ENCODE measurements at regions not wholly inside any gene's neighbourhood (a gene's known extent, or its start where the extent isn't known, plus 50 kb on each side); places are given as distances from the start of the nearest gene placed in this dataset.
"Not testable (repeated sequence)": the region's sequence is repeated elsewhere in the genome, so short reads cannot be mapped to it uniquely, and the experiment has no call there.

- no peak for DNase-seq (ENCODE audit: low read depth in 4 of 4, low spot score in 3 of 4)
Measured at GRCh38 chr12:42750356-42750755, 160.8 kb upstream of the PRICKLE1 start.

- DNase-seq (ENCODE audit: low read depth in 4 of 4, low spot score in 3 of 4), result no peak
Measured at GRCh38 chr12:42749239-42749638, 159.7 kb upstream of the PRICKLE1 start.

DNA sequence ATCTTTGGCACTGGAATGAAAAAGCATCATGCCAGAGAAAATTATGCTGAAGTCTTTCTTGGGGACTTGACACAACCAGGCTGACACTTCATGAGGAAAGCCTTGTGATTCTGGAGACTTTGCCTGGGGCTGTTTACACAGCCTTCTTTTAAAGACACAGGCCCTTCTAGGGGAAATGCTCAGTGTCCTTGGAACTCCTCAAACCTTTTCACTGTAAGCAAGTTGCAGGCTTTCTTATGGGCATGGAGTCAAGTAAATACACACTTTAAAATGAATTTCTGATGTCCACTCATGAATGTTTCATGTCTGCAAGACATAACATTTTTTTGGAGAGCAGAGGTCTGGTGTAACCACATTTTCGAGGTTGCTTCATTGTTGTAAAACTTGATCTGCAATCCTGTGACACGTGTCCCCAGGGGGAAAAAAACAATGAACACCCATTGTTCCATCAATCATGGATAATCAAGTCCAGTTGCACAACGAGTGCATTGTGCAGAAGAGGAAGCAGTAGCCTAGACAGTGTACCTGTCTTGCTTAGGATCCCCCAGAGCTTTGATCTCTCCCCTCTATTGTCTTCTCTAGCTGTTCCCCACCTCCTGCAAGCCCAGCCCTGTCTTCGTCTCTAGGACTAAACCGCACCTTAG is 155.1 kb upstream of the PRICKLE1 start:
- no peak for DNase-seq (ENCODE audit: low read depth in 4 of 4, low spot score in 3 of 4)

GRCh38 chr12:42742716-42743115 is 153.2 kb upstream of the PRICKLE1 start:
- no peak for DNase-seq (ENCODE audit: low read depth in 4 of 4, low spot score in 3 of 4)

DNA sequence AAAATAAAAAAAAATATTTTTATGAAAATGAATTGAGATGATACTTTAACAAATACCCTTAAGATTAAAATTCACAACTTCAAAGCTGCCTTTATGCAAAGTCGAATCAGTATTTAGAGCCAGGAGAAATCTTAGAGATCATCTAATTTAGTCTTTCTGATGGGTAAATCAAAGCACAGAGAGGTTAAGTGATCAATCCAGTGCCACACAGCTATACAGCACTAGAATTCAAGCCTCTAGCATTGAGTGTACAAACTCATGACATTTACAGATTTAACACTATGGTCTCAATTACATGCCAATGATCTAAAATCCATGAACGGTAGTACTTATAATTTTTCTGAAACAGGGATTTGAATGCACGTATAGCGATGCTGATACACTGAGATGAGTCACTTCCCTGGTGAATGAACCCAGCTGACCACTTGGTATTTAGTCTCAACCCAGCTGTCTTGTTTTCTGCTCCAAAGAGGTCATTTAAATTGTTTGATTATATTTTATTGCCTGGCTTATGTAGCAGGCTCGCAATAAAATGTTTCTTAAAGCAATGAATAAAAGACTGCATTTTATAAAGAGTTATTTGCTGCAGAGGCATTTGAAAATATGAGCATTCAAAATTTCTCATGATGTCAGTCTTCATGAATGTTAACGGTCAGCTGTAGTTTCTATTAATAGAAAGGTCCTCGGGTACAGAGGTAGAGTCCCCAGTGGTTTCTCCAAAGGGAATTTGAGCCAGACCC is 152.4 kb upstream of the PRICKLE1 start:
- DNase-seq (ENCODE audit: low read depth in 4 of 4, low spot score in 3 of 4), result no peak

DNA sequence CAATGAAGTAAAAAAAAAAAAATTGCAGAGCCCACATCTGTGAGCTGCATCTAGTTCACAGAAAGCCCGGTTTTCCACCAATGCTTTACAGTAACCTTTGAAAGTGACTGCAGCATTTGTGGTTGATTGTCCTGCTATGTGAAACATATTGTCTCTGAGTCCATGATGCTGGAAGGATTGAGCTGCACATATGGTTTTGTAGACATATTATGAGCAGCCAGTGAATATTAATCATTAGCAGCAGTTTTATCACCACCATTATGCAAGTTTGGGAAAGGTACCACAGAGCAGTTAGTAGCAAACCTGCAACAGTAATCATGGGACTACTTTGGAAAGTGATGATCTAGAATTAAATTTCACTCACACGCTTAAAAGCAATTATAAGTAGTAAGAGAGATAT is 151.5 kb upstream of the PRICKLE1 start:
- DNase-seq (ENCODE audit: low read depth in 4 of 4, low spot score in 3 of 4), result no peak

DNA sequence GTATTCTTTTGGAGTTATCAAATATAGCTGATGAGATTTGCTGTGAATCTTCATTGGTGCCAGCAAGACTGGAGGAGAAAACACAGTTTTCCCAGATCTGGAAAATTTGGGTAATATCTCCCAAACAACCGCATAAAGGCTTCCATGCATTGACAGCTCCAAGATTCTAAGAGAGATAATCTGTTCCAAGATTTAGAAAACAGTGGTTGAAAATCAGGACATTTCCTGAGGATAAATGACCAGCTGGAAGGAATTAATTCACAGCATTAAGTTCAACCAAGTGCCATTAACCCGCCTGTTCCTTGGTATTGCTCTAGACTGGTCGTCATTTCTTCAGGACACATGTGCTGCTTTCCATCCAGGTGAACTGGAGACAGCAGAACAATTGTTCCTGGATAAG is 147.9 kb upstream of the PRICKLE1 start:
- no peak for DNase-seq (ENCODE audit: low read depth in 4 of 4, low spot score in 3 of 4)

DNA sequence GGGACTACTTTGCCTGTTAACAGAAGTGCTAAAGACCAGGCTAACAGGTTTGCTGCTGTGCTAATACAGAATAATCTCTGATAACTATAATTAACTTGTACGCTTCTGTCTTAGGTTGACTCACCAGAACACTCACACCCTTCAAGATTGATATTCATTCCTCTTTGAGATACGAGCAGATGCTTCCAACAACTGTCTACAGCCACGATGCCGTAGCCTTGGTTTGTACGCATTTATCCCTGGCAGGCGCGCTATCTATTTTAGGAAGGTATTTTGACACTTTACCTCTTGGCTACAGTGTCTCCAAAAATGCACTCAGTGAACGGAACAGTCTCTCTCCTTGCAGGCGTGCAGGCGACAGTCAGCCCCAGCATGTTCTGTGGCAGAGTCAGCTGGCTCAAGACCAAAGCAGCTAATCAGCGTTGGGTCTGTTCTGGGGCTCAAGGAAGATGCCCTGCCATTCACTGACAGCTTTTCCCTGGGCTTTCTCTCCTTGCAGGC is 146.4 kb upstream of the PRICKLE1 start:
- DNase-seq (ENCODE audit: low read depth in 4 of 4, low spot score in 3 of 4), result no peak

GRCh38 chr12:42733911-42734310 is 144.4 kb upstream of the PRICKLE1 start:
- DNase-seq (ENCODE audit: low read depth in 4 of 4, low spot score in 3 of 4), result no peak

DNA sequence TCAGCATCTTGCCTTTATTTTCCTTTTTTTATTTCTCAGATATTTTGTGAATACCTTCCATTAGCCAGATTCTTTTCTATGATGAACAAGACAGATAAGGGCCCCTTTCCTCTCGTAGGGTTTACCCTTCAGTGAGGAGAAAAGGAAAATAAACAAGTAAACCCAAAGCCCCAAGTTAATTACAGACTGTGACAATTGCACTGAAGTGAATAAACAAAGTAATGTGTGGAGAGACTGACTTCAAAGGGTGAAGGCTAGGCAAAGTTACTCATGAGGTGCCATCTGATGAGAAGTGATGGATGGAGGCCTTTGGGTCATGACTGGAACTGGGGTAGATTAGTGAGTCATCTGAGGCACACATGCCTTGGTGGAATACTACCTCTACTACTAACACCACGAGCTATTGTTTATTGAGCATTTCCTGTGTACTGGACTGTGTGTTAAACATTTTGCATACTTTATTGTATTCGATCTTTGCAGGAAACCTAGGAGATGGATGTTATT is 143.4 kb upstream of the PRICKLE1 start:
- no peak for DNase-seq (ENCODE audit: low read depth in 4 of 4, low spot score in 3 of 4)

GRCh38 chr12:42730291-42730690 is 140.7 kb upstream of the PRICKLE1 start:
- DNase-seq (ENCODE audit: low read depth in 4 of 4, low spot score in 3 of 4), result no peak

DNA sequence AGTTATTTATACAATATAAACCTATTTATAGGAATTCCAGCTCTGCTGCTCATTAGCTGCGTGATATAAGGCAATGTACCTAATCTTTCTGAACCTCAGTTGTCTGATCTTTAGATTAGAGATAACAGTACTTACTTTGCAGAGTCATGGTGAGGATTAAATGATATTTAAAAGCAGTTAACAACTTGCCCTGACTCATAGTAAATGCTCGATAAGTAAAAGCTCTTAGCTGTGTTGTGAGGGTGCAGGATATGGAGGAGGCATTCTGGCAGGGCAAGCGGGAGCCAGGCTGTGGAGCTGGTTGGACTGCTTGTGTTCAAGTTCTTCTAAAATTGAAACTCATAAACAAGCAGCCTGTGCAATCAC is 140.0 kb upstream of the PRICKLE1 start:
- no peak for DNase-seq (ENCODE audit: low read depth in 4 of 4, low spot score in 3 of 4)

GRCh38 chr12:42728770-42729534 is 139.4 kb upstream of the PRICKLE1 start:
- DNase-seq (ENCODE audit: low read depth in 4 of 4, low spot score in 3 of 4), result no peak

GRCh38 chr12:42728287-42728686 is 138.7 kb upstream of the PRICKLE1 start:
- no peak for DNase-seq (ENCODE audit: low read depth in 4 of 4, low spot score in 3 of 4)

DNA sequence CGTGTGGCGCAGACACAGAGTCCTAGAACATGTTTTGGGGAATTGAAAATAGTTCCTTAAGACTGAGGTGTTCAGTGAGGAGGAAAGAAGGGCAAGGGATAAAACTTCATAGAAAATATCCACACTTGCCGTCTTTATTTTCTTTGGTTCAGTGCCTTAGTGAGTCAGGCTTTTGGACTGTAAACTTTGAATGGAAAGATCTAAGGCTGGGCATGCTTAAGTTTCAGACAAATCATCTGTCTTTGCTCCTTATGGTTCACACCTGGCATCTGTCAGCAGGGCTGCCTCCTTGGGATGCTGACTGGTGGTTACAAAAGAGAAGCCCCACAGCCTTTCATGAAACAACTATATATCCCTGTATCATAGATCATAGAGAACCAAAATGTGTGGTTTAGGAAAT is 136.3 kb upstream of the PRICKLE1 start:
- DNase-seq (ENCODE audit: low read depth in 4 of 4, low spot score in 3 of 4), result no peak

DNA sequence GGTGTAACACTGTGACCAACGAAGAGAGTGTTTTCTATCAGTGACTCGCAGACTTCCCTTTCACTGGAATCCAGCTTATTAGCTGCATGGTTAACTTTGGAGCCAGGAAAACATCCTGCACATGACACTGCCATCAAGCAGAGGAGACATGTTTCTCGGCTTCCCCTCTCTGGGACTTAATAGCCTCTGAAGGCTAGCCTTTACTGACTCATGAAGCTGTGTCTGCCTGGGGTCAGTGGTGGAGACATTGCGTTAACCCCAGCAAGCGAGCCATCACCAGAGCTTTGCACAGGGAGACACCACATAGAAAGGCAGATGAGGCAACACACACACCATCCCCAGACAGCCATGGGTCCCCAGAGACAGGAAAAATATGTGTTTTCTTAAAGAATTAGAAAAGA is 126.9 kb upstream of the PRICKLE1 start:
- DNase-seq (ENCODE audit: low read depth in 4 of 4, low spot score in 3 of 4), result no peak

- DNase-seq (ENCODE audit: low read depth in 4 of 4, low spot score in 3 of 4), result not testable (repeated sequence)
Measured at GRCh38 chr12:42713566-42713965, 124.0 kb upstream of the PRICKLE1 start.

- not testable (repeated sequence) for DNase-seq (ENCODE audit: low read depth in 4 of 4, low spot score in 3 of 4)
Measured at GRCh38 chr12:42708374-42708773, 118.8 kb upstream of the PRICKLE1 start.

GRCh38 chr12:42707312-42708226 is 118.0 kb upstream of the PRICKLE1 start:
- no peak for DNase-seq (ENCODE audit: low read depth in 4 of 4, low spot score in 3 of 4)

- no peak for DNase-seq (ENCODE audit: low read depth in 4 of 4, low spot score in 3 of 4)
Measured at GRCh38 chr12:42706321-42706720, 116.8 kb upstream of the PRICKLE1 start.
